KMS-11 (cell line): ENCODE measurements at regions not wholly inside any gene's neighbourhood (a gene's known extent, or its start where the extent isn't known, plus 50 kb on each side); places are given as distances from the start of the nearest gene placed in this dataset.

Experiments
- H2AFZ ChIP-seq: fragments of 200-600 bp; sonication (generic); 2 replicates; pipeline ENCODE4 v1.6.1; 2016; ENCODE audit warnings: antibody characterized with exemption, mixed run types, low read depth
- H3K27ac ChIP-seq: fragments of 200-600 bp; sonication (generic); 2 replicates; pipeline ENCODE4 v1.6.1; 2016; ENCODE audit warnings: mild to moderate bottlenecking, mixed run types
- H3K27me3 ChIP-seq: fragments of 200-600 bp; sonication (generic); 2 replicates; pipeline ENCODE4 v1.6.1; 2017; ENCODE audit warnings: mild to moderate bottlenecking, low read depth, mixed run types, moderate library complexity; ENCODE audit not compliant: insufficient read depth
- H3K36me3 ChIP-seq: fragments of 200-600 bp; sonication (generic); 2 replicates; pipeline ENCODE4 v1.6.1; 2017; ENCODE audit warnings: mild to moderate bottlenecking, mixed run types; ENCODE audit not compliant: insufficient read depth
- H3K4me1 ChIP-seq: fragments of 200-600 bp; sonication (generic); 2 replicates; pipeline ENCODE4 v1.6.1; 2016; ENCODE audit warnings: mild to moderate bottlenecking, low read depth, mixed run types; ENCODE audit not compliant: poor library complexity, severe bottlenecking
- H3K4me2 ChIP-seq: fragments of 200-600 bp; sonication (generic); 2 replicates; pipeline ENCODE4 v1.7.0; 2016; ENCODE audit warnings: mild to moderate bottlenecking, mixed run types
- H3K4me3 ChIP-seq: fragments of 200-600 bp; sonication (generic); IDR thresholded peaks from 2 replicates; pipeline ENCODE4 v1.6.1; 2017; ENCODE audit warnings: low read depth, low read length, mixed read lengths; ENCODE audit not compliant: insufficient read depth
- H3K79me2 ChIP-seq: fragments of 200-600 bp; sonication (generic); 2 replicates; pipeline ENCODE4 v1.6.1; 2016; ENCODE audit warnings: low read depth, mixed run types; ENCODE audit not compliant: insufficient read depth
- H3K9ac ChIP-seq: fragments of 200-600 bp; sonication (generic); 2 replicates; pipeline ENCODE4 v1.6.1; 2016; ENCODE audit warnings: mild to moderate bottlenecking, mixed run types
- H4K20me1 ChIP-seq: fragments of 200-600 bp; sonication (generic); 2 replicates; pipeline ENCODE4 v1.6.1; 2016; ENCODE audit warnings: mild to moderate bottlenecking, mixed run types; ENCODE audit not compliant: insufficient read depth
- CTCF ChIP-seq: fragments of 200-600 bp; sonication (generic); conservative IDR thresholded peaks from 2 replicates; pipeline ENCODE4 v1.6.1; 2017; ENCODE audit warnings: low read depth, mild to moderate bottlenecking, antibody characterized with exemption, low read length, moderate library complexity, mixed read lengths

- Histone ChIP-seq H3K79me2 (no peaks in the 10 kb centered on the region), H2AFZ (no peak overlapping the region), H3K27me3 (peaks cover 19% of the 10 kb centered on the region; the same call in 1 of the 2 replicates), H3K36me3 (no peaks in the 10 kb centered on the region), H3K4me2 (no peak overlapping the region), H3K4me3 (no peak overlapping the region), H3K9ac (no peak overlapping the region), H3K4me1 (no peaks in the 10 kb centered on the region), H4K20me1 (no peaks in the 10 kb centered on the region), H3K27ac (no peak overlapping the region)
- no peak for TF ChIP-seq CTCF
These were observed 162.8 kb downstream of the IRF8 start for GRCh38 chr16:86061721-86062120.

DNA sequence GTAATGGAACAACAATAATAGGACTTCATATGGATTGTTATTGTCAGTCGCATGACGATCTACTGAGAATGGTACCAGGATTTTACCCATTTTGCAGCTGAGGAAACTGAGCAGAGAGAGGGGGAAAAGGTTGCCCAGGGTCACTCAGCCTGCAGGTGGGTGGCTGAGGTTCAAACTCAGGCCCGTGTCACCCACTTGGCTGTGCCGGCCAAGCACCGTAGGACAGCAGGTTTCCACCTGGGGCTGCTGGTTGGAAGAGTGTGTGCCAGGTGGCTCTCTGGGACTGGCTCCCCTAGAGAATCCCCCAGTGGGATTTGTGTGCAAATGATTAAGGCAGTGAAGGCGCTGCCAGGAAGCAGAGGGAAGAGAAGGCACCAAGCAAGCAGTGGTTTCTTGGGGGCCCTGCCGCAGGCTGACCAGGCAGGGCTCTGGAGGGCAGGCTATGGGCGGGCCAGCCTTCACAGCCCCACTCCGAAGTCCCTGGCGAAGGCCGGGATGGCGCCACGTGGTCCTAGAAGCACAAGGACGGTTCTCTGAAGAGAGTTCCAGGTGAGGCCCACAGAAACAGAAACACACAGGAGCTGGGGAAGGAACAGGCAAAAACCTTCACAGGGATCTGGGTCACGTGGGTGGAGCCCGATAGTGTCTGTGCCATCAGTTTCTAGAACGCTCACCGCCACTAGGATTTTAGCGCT lies 163.5 kb downstream of the IRF8 start:
- H2AFZ ChIP-seq: no peak overlapping the region
- no peaks in the 10 kb centered on the region for H3K79me2 ChIP-seq
- no peak overlapping the region for H3K4me3 ChIP-seq
- H3K27ac ChIP-seq: no peak overlapping the region
- H3K36me3 ChIP-seq: no peaks in the 10 kb centered on the region
- peaks cover 19% of the 10 kb centered on the region; the same call in 1 of the 2 replicates for H3K27me3 ChIP-seq
- H4K20me1 ChIP-seq: no peaks in the 10 kb centered on the region
- H3K4me1 ChIP-seq: no peaks in the 10 kb centered on the region
- no peak for TF ChIP-seq CTCF
- no peak overlapping the region for H3K9ac ChIP-seq
- H3K4me2 ChIP-seq: no peak overlapping the region

GRCh38 chr16:86063760-86064405 lies 164.9 kb downstream of the IRF8 start:
- Histone ChIP-seq H3K4me1 (no peaks in the 10 kb centered on the region), H3K4me2 (no peak overlapping the region), H3K27ac (no peak overlapping the region), H3K4me3 (no peak overlapping the region), H2AFZ (no peak overlapping the region), H3K36me3 (no peaks in the 10 kb centered on the region), H3K9ac (no peak overlapping the region), H3K79me2 (no peaks in the 10 kb centered on the region), H4K20me1 (no peaks in the 10 kb centered on the region), H3K27me3 (peaks cover 22% of the 10 kb centered on the region; the same call in 1 of the 2 replicates)
- no peak for TF ChIP-seq CTCF

- no peak overlapping the region for H2AFZ ChIP-seq
- H3K4me3 ChIP-seq: no peak overlapping the region
- no peaks in the 10 kb centered on the region for H3K36me3 ChIP-seq
- H3K4me1 ChIP-seq: no peaks in the 10 kb centered on the region
- no peaks in the 10 kb centered on the region for H4K20me1 ChIP-seq
- no peak overlapping the region for H3K9ac ChIP-seq
- no peak overlapping the region for H3K27ac ChIP-seq
- peaks cover 22% of the 10 kb centered on the region; the same call in 1 of the 2 replicates for H3K27me3 ChIP-seq
- no peak overlapping the region for H3K4me2 ChIP-seq
- no peaks in the 10 kb centered on the region for H3K79me2 ChIP-seq
- TF ChIP-seq CTCF: no peak
These were observed 165.7 kb downstream of the IRF8 start for GRCh38 chr16:86064431-86065250.
